ENCODE measurements at regions not wholly inside any gene's neighbourhood (a gene's known extent, or its start where the extent isn't known, plus 50 kb on each side); places are given as distances from the start of the nearest gene placed in this dataset.

DNA sequence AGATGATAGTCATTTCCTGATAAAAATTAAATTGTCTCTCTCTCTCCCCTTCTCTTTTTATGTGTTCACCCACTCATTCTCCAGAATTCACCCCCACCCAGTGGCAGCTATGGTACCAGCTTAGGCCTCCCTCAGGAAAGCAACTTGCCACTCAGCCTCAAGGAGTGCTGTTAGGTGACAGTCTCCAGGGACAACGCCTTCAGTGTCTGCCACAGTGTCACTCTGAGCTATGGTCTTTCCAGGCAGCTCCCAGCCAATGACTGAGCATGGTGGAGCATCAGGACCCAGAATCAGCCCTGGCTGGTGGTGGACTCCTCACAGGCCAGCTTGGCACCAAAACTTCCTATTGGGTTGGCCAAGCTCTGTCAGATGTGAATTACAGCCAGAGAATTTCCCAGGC is 140.9 kb upstream of the PIK3R1 start:
- ATAC-seq (peak; percentile 61; the same call in 1 of the 2 replicates), DNase-seq (ENCODE audit: low read depth, low spot score) (no peak)
- ChIA-PET POLR2A (no interaction called here), CTCF (interaction anchor here (0.8 kb wide), 1 partner anchor 828 kb away, joined by 3 read pairs; no protein-coding TSS in a partner anchor), RAD21 (ENCODE audit: low non-redundant PET in 1 of 2, low total read pairs in 2 of 2, uncharacterized antibody in 2 of 2, unreplicated experiment in 2 of 2) (no interaction called here)
- no peaks in the 10 kb centered on the region for H3K36me3 ChIP-seq (ENCODE audit: control insufficient read depth in 1 of 2, insufficient read depth in 2 of 2, low read length in 2 of 2)
- intact Hi-C loops (cut with micrococcal nuclease), result no loop called here
- no peaks in the 10 kb centered on the region for H4K20me1 ChIP-seq (ENCODE audit: insufficient read depth)
- BruUV-seq (replicated peaks), result no TSS peak
- H3K9me3 ChIP-seq (ENCODE audit: control insufficient read depth in 1 of 2, insufficient read depth in 1 of 2, low read depth in 1 of 2, low read length in 2 of 2), result no peaks in the 10 kb centered on the region
- H3K9ac ChIP-seq (ENCODE audit: low read length), result no peak overlapping the region
- no peak overlapping the region for H2AFZ ChIP-seq (ENCODE audit: low read depth, low read length, poor library complexity, severe bottlenecking)
- no peaks in the 10 kb centered on the region for H3K4me1 ChIP-seq (ENCODE audit: control insufficient read depth in 1 of 2, insufficient read depth in 2 of 2, low read length in 2 of 2)
- no peak overlapping the region for H3K27ac ChIP-seq (ENCODE audit: low read depth, low read length)
- no peaks in the 10 kb centered on the region for H3K79me2 ChIP-seq (ENCODE audit: insufficient read depth, low read length)
- H3K27me3 ChIP-seq (ENCODE audit: insufficient read depth, low read length), result no peaks in the 10 kb centered on the region
- H3K4me2 ChIP-seq (ENCODE audit: low read length), result no peak overlapping the region
- H3K4me3 ChIP-seq (replicated peaks in 1 of 2; ENCODE audit: low read depth in 1 of 2, low read length in 2 of 2), result no peak overlapping the region
- TF ChIP-seq, protein P1, sequence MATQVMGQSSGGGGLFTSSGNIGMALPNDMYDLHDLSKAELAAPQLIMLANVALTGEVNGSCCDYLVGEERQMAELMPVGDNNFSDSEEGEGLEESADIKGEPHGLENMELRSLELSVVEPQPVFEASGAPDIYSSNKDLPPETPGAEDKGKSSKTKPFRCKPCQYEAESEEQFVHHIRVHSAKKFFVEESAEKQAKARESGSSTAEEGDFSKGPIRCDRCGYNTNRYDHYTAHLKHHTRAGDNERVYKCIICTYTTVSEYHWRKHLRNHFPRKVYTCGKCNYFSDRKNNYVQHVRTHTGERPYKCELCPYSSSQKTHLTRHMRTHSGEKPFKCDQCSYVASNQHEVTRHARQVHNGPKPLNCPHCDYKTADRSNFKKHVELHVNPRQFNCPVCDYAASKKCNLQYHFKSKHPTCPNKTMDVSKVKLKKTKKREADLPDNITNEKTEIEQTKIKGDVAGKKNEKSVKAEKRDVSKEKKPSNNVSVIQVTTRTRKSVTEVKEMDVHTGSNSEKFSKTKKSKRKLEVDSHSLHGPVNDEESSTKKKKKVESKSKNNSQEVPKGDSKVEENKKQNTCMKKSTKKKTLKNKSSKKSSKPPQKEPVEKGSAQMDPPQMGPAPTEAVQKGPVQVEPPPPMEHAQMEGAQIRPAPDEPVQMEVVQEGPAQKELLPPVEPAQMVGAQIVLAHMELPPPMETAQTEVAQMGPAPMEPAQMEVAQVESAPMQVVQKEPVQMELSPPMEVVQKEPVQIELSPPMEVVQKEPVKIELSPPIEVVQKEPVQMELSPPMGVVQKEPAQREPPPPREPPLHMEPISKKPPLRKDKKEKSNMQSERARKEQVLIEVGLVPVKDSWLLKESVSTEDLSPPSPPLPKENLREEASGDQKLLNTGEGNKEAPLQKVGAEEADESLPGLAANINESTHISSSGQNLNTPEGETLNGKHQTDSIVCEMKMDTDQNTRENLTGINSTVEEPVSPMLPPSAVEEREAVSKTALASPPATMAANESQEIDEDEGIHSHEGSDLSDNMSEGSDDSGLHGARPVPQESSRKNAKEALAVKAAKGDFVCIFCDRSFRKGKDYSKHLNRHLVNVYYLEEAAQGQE (IDR thresholded peaks at IDR 0.05; ENCODE audit: low read depth), result no peak
- TF ChIP-seq, protein P2, sequence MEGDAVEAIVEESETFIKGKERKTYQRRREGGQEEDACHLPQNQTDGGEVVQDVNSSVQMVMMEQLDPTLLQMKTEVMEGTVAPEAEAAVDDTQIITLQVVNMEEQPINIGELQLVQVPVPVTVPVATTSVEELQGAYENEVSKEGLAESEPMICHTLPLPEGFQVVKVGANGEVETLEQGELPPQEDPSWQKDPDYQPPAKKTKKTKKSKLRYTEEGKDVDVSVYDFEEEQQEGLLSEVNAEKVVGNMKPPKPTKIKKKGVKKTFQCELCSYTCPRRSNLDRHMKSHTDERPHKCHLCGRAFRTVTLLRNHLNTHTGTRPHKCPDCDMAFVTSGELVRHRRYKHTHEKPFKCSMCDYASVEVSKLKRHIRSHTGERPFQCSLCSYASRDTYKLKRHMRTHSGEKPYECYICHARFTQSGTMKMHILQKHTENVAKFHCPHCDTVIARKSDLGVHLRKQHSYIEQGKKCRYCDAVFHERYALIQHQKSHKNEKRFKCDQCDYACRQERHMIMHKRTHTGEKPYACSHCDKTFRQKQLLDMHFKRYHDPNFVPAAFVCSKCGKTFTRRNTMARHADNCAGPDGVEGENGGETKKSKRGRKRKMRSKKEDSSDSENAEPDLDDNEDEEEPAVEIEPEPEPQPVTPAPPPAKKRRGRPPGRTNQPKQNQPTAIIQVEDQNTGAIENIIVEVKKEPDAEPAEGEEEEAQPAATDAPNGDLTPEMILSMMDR (IDR thresholded peaks at IDR 0.05 in 2 of 3, conservative IDR thresholded peaks at IDR 0.05 in 1 of 3; ENCODE audit: borderline replicate concordance in 1 of 3, insufficient read depth in 1 of 3, low read depth in 2 of 3, low read length in 2 of 3), result 0 out of 6 replicates have a peak, but pooled peaks of 1 of the 3 experiments have one; percentile 12
- no peaks in the 10 kb centered on the region for H3K9me2 ChIP-seq (ENCODE audit: insufficient read depth)
